HG02973 (cell line): ENCODE measurements at regions not wholly inside any gene's neighbourhood (a gene's known extent, or its start where the extent isn't known, plus 50 kb on each side); places are given as distances from the start of the nearest gene placed in this dataset.

ENCODE experiments used
- ATAC-seq: cut with Tn5 transposase; IDR thresholded peaks from one replicate; pipeline ENCODE4 v1.9.1; 2021; ENCODE audit warnings: moderate library complexity; ENCODE audit not compliant: unreplicated experiment

DNA sequence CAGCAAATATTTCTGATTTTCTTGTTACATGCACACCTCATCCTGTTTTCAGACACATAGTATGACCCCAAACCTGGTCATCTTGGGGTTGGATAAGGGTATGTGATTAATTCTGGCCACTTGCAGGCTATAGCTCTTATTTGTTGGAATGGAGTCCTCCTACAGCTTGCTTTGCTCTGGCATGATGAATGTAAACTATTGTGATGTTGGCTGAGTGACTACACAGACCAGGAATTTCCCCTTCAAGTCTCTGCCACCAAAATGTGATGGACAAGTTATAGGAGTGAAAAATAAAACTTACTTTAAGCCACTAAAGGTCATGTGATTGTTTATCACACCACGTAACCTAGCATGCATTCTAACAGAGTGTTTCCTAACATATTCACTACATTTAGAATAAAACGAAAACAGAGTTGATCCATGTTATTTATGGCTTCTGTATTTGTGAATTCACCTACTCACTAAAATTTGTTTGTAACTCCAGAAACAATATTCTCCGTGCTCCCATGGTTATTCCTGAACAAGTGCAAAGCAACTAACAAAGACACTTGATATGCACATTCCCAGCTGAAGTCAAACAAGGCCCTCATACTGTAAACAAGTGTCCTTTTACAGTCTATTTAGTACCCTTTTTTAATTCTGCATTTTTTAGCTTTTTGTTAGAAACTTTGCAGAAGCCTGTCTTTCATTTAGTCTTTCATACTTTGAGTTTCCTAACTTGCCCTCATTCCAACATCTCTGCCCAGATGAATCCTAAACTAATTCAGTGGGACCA lies 599.2 kb upstream of the PCDH15 start:
- ATAC-seq: no peak

DNA sequence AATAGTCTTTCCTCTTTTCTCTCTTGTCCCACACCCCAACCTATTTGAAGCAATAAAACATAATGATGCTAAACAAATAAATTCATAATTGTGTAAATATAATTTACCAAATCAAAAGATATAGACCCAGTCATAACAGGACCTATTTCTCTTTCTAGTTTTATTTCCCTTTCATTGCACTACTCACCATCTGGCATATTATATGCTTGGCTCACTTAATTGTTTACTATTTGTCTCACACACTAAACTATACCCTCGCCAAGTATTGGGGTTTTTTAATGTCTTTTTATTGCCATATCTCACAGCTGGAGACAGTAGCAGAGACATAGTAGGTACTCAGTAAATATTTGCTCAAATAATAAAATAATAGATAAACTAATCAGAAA lies 597.5 kb upstream of the PCDH15 start:
- ATAC-seq: no peak

DNA sequence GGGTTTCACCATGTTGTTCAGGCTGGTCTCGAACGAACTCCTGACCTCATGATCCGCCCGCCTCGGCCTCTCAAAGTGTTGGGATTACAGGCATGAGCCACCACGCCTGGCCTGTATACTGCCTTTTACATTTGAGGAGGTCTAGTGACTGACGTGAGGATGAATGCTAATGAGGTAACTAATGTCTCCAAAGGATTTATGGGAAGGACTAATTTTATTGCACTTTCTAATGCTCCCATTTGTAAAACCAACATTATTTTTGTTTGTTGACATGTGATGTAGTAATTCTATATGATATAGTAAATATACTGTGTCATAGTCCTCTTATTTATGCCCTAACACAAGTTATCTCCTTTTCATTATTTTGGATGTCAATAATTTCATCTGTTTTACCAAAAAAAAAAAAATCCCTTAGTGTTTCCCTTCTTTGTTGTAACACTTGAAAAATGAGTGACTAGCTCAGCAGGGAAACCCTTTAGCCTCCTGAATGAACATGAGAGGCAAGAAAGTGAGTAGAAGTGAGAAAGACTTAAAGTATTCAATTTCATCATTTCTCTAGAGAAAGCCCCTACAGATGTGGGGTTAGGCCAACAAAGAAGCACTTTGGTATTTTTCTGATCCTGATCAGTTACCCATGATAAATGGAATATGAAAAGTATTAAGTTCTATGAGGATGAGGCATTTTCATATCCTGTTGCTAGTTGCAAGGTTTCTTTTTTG lies 596.9 kb upstream of the PCDH15 start:
- no peak for ATAC-seq

DNA sequence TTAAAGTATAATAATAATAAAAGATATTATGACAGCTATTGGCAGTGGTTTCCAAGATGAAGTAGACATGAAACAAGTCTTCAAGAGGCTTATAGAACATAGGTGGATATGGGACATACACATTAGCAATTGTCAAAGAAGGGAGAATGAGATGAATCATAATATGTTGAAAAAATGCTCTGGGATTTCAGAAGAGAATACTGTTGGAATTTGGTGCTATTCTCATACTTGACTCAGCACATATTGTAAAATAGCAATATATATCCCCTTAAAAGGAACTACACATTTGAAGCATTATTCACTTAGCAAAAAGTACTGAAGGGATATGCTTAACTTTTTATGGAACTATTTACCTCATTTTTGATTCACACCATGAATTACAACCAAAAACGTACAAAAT lies 577.2 kb upstream of the PCDH15 start:
- ATAC-seq: no peak

DNA sequence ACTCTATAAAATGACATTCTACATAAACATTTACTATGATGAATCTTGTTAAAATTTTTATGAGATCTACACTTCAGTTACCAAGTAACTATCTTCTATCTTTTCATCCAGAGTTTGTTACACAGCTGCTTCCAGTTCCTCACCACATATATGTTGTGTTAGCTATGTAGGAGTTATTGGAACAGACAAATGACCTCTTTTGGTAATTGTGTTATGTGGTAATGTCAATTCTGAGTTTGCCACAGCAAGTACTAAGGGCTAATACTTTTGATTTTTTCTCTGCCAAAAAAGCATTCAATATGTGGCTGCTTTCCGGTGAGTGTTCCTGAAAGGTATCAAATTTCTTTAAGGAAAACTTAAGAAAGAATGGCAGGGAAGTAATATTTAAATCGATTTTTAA lies 573.9 kb upstream of the PCDH15 start:
- no peak for ATAC-seq

DNA sequence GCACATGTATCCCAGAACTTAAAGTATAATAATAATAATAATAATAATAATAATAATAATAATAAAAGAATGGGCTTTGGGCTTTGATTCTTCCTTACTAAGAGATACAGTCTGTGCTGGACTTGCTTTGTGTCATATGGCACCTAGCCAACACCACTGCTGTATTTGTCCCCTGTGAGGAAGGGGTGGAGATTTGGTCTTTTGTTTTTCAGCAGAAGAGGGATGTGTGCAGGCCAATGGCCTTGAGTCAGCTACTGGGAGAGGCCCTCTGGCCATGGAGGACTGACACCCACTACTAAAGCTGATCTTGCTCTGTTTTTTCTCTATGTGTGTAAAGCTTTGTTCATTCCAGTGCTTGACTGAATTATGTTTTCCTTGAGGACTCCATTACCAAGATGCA lies 573.0 kb upstream of the PCDH15 start:
- ATAC-seq: no peak

DNA sequence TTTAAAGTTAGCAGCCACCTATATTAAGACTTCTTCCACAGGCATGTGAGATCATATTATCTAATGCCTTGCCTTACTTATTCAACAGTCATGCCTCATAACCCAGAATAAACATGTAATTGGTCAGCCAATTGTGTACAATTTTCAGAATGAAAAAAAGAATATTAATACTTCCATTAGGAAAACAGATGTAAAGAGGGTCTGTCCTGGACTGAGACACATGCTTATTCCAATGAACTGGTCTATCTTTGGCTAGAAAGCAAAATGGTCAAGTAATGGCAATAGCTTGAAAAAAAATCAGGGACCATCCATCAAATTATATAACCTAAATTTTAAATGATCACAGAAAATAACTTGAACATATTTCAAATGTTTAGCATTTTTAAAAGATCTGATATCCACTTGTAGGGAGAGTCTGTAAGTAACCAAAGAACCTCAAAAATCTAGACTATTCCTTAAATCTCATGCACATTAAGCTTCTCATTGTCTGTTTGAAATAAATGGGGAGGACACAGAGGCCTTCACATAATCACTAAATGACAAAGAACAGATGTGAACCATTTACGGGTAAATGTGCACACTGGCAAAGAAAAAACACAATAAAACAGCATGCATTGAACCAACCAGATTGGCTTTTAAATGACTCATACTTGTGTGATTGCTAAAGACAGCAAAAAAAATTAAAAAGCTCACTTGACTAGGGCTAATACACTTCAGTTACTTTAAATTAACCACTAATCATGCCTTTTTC lies 568.8 kb upstream of the PCDH15 start:
- ATAC-seq: no peak

DNA sequence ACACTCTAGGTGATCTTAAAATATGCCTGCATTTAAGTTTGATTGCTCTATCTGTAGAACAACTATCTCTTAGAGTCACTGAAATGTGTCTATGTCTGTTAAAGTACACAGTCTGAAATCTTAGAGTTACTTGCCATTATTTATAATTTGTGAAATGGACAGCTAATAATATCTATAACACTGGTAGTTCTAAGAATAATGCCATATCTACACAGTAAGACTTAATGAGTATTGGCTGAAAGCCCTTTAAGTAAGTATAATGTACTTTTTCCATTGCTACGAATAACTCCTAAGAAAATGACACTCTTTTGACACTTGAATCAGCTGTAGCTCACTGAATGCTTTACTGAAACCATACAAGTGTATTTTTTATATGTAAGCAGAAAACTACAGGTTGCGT lies 567.4 kb upstream of the PCDH15 start:
- ATAC-seq: no peak

DNA sequence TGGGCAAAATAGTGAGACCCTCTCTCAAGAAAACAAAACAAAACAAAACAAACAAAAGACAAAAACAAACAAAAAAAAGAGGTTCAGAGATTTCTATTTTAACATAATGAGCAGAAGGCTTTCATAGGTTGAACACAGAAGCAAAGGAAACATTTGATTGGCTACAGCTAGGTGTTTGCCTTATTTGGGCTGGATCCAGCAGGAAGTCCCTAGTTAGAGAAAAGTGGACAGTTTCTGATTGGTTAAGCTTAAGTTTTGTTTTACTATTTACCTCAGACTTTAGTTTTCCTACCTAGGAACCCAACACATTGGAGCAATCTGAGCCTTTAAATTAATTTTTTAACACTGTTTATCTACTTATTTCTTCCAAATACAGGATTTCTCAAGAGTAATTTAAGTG lies 566.5 kb upstream of the PCDH15 start:
- no peak for ATAC-seq

DNA sequence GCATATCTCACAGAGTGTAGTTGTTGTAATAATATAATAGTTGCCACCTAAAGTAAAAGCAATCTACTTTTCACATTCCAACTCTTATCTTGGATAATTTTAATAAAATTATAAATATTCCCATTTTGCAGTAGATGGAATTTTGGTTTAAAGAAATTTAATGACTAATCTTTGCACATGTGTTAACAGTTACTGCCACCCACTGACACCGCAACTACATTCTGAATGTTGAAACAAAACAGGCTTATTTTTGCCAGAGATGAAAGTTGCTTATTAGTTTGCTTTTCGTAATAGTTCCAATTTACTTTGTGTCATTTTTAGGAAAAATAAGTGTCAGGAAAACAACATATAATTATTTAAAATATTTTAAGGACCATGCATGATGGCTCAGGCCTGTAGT lies 557.5 kb upstream of the PCDH15 start:
- no peak for ATAC-seq

DNA sequence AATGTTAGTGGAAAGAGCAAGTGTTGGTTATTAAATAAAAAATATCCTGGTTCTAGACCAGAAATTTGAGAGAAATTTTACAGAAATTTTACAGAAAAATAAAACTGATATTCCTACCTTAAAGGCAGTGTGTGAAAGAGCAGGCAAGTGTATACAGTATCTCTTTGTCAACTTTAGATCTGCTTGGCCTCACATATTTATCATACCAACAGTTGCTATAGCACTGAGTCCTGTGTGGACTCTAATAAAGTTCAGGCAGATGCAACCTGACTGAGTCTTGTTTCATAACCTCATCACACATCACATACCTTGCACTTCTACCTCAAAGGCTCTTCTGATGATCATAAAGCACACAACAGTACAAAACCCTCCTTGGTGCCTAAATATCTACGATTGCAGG lies 552.4 kb upstream of the PCDH15 start:
- no peak for ATAC-seq

DNA sequence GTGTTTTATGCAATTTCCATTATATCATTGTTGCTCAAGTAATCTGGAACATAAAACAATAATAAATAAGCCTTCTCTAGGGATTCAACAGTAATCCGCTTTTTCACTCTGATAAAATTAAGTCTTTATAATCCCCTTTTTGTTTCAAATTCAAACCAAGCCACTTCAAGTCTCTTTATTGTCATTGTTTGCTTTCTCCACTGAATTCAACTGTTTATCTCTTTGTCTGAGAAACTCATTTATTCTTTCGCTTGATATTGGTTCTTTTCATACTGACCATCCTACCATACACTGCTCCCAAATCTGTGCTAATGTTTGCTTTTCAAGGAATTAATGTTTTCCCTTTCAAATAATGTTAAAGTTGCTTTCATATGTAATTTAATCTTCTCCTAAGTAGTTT lies 550.4 kb upstream of the PCDH15 start:
- no peak for ATAC-seq

DNA sequence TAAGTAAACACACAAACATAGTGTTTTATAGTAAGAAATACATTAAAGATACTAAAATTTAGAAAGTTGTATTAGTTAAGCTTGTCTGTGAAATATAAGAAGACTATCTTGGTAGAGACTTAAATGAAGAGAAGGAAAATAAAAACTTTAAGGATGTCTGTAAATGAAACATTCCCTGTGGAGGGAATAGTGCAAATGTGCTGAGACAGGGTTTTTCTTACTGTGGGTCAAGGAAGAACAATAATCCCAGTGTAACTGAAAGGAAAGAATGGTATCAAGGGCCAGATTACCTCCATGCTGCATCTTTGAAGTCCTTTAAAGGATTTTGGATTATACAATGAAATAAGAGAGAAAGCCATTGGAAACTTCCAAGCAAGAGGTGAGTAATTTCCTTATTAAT lies 547.5 kb upstream of the PCDH15 start:
- ATAC-seq: no peak

DNA sequence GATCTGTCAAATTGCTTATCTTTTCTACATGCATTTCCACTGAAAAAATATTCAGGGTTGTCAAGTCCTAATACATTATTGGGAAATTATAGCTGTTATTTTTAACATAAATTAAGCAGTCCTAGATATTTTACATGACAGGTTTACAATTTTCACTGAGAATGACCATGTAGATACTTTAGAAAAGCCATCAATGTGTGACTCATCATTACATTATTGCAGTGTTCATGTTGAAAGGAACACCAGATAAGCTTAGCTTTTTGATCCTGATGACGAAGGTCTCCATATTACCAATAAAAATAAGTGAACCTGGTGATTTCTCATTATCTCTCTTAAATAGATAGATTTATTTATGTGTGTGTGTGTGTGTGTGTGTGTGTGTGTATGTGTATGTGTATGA lies 529.5 kb upstream of the PCDH15 start:
- no peak for ATAC-seq

DNA sequence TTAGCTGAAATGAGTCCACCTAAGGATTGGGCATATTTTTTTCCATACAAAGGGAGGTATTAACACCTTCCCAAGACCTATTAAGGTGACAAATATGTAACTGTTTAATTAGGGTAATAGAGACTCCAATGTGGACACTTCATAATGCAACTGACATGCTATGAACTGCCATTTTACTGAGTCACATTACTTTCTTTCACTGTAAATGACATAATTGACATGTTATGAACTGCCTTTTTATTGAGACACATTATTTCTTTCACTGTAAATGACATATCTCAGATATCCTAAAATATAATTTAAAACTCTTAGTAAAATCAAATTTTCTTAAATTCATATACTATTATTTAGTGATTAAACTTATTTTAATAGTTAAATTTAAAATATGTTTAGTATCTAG lies 528.8 kb upstream of the PCDH15 start:
- no peak for ATAC-seq

DNA sequence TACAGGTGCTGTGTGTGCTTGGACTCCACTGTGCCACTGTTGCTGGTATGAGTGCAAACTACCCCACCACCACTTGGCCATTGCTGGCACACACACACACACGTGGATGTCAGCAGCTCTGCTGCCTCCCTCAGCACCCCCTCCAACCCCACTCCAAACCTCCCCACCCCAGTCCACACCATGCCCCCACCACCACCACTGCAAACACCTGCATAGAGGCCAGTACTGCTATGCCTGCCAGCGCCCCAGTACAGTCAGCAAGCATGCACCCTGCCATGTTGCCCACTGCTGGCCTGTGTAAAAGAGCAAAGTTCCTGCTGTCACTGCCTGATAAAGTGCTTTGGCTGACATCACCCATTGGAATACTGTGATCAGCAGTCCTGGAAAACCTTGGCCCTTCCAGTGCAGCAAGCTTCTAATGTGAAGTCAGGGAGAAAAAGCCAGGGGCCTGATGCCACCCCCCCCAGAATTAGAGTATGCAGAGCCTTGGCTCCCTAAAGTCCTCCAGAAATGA lies 519.2 kb upstream of the PCDH15 start:
- ATAC-seq: no peak

DNA sequence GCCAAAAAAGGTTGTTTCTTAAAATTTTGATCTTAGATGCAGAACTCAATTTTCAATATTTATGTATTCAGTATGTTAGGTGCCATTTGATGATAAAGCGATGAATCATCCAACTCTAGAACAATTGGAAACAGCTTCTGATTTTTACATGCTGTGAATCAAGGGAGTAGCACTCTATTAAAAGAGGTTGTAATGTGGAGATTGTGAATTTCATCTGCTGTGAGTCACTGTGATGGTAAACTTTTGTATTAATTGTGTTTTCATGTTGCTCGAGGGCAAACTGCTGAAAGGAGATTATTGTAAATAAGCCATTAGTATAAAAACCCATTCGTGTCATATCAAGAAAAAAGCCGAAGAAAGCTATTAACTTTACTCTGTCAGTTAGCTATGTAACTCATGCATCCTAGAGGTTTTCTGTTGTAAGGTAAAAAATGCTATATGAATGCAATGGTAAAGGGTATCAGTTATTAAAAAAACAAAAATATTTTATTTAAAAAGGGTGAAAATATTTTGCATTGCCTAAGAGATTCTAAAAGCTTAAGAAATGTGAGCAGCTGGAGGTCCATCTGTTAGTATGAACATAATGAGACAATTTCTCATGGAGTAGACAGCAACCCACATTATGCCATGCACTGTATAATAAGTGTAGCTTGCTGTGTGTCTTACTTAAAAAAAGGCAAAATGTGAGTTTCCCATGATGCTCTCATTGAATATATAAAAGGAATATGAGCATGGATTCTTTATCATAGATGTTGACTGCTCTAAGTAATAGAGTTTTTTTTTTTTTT lies 511.0 kb upstream of the PCDH15 start:
- ATAC-seq: no peak

DNA sequence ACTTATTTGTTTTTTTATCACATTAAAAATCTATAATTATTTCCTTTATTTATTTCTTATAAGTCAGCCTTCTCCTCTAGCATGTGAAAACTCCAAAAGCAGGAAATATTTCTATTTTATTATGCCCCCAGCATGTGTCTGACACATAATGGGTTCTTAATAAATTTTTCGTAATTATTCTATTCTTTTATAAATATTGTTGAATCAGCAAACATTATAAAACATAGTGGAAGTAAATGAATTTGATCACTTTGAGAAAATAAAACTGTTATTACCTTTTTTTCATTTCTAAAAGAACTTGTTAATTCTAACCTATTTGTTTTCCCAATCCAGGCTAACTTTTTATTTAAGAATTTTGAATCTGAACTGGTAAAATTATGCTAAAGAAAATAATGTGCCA lies 509.1 kb upstream of the PCDH15 start:
- no peak for ATAC-seq

DNA sequence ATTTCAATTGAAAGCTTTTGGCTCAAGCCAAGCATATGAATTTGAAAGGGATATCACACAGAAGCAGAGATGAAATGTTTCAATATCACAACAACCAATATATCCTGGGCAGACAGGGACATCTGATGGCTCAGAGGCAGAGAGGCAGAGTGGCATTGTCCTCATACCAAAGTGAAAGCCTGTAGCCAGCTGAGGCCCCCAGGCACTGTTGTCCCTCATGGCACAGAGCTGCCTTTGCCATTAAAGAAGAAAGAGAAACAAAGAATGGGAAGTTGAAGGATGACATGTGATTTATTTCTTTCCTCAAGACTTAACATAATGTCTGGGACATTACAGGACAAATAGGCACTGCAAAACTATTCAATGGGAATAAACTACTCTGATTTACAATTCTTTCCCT lies 504.3 kb upstream of the PCDH15 start:
- ATAC-seq: no peak

DNA sequence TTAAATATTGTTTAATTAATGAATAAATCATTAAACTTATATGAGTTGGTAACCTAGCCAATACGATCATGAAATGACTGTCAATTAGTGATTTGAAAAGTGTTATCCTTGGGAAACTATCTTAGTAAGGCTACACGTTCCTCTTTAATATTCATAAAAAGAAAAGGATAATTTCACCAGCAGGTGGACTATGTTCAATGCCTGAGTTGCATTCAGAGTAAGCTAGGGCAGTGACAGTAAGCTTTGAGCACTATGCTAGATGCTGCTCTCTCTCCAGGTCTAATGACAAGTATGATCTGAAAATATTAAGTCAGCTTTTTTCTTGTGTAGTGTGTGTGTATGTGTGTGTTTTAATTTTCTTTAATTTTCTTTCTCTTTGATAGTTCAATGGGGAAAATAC lies 486.3 kb upstream of the PCDH15 start:
- no peak for ATAC-seq

DNA sequence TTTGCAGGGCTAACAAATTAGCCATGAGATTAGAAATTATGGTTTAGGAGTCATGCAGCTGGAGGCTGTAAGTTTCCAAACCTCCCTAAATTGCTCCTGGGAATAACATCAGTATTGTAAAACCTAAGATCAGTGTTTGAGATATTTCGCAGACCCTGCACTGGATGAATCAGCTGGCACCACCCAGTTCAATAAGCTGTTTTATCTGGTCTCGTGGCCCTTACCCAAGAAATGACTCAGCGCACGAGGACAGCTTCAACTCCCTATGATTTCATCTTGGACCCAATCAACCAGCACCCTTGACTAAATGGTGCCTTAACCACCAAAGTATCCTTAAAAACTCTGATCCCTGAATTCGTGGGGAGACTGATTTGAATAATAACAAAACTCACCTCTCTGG lies 482.0 kb upstream of the PCDH15 start:
- no peak for ATAC-seq
